Activated CD4-positive, alpha-beta T cell treated with anti-CD3 and anti-CD28 coated beads for 36 hours (primary cell): ENCODE measurements at regions not wholly inside any gene's neighbourhood (a gene's known extent, or its start where the extent isn't known, plus 50 kb on each side); places are given as distances from the start of the nearest gene placed in this dataset.

Experiments used
- ATAC-seq: fragments of 200-7000 bp; cut with Tn5 transposase; one replicate; pipeline ENCODE4 v1.10.0; 2021; ENCODE audit warnings: mild to moderate bottlenecking, moderate library complexity
- CTCF ChIA-PET: fragments of 350-600 bp; sonication (Branson Sonifier 250); formaldehyde crosslinking; loops from one replicate; lab custom pipeline; 2021; ENCODE audit warnings: antibody characterized with exemption; lab: Charles Lee
- POLR2A ChIA-PET: fragments of 350-600 bp; sonication (Branson Sonifier 250); formaldehyde crosslinking; loops from one replicate; lab custom pipeline; 2021; ENCODE audit warnings: antibody characterized with exemption, inconsistent platforms; lab: Charles Lee
- DNase-seq: peaks from one replicate; pipeline ENCODE4 v3.0.0-alpha.2; 2020
- H3K27ac Mint-ChIP-seq: one replicate; pipeline ENCODE4 v1.8.0; 2021; ENCODE audit warnings: mixed read lengths
- H3K27me3 Mint-ChIP-seq: one replicate; pipeline ENCODE4 v1.8.0; 2021; ENCODE audit warnings: mixed read lengths
- H3K36me3 Mint-ChIP-seq: one replicate; pipeline ENCODE4 v1.8.0; 2021; ENCODE audit warnings: low read depth, mixed read lengths
- H3K4me1 Mint-ChIP-seq: one replicate; pipeline ENCODE4 v1.8.0; 2021; ENCODE audit warnings: mixed read lengths
- H3K4me3 Mint-ChIP-seq: one replicate; pipeline ENCODE4 v1.8.0; 2021; ENCODE audit warnings: mild to moderate bottlenecking, moderate library complexity, mixed read lengths
- H3K9me3 Mint-ChIP-seq: one replicate; pipeline ENCODE4 v1.8.0; 2021; ENCODE audit warnings: low read depth, mixed read lengths
- intact Hi-C, 2 experiments: fragments of 100-400 bp; cut with DNase I in 1 of 2; cut with micrococcal nuclease in 1 of 2; formaldehyde crosslinking; loops; one replicate each; pipeline versions ENCODE4 v1.14.2 to v1.15.1; 2022 to 2024; cut with DNase I, micrococcal nuclease

DNA sequence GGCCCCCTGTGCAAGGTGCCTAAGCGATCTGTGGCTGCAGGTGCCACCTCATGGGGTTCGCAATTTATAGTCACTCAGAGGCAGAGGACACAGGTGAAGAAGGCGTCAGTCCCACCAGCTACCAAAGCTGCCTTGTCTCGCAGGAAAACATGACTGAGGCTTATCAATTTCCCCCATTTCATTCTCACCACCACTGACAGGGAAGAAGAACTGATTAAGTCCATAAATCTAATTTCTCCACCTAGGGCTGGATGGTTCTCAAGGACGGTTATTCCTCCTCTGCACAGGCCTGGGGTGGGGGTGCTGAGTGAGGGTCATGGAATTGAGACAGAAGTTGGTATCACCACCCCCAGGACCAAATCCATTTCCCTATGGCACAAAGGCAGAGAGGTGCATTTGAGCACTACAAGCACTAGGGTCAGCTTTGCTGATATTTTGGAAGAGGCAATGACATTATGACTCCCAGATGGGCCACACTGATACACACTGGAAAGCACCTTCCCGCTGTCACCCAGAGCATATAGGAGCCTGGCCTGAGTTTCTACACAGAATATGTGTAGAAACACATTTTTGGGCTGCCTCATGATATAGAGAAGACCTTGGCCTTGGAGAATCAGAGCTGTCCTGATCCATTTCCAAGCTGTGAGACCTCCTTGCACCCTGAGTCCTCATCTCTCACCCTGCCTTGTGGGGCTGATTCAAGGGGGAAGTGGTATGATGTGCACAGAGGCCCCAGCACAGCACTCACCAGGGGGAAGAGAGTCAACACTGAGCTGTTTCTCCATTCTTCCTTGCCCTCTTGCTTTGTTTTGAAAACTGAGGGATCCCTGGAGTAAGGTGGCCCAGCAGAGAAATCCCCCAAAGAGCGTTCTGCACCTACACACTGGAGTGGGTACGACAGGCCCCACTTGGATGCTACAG is 59.4 kb downstream of the PITPNM2 start:
- no peak overlapping the region for H3K4me3 Mint-ChIP-seq

DNA sequence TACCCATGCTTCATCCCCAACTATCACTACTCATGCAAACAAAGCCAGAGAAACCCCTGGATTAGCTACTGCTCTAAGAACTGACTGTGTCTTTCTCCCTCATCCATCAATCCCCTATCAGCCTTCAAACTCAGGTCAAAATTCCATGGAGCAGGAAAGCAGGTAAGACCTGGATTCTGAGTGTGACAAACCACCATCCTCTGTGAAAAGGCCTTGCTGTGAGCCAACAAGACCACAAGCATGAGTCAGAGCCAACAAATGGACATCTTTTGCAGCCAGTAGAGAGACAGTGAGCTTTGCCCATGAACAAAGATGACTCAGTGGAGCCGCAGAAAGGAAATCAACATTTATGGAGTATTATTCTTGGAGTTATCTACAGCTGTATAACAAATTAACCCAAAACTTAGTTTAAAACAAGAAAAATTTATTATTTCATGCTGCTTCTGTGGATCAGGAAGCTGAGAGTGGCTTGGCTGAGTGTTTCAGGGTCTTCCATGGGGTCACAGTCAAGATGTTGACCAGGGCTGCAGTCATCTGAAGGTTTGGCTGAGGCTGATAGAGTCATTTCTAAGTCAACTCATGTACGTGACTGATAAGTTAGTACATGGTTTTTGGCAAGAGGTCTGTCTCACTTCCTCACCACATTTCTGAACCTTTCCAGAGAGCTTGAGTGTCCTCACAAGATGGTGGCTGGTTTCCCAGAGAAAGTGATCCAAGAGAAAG is 61.1 kb downstream of the PITPNM2 start:
- intact Hi-C loops: no loop called here
- CTCF ChIA-PET: interaction anchor here (0.6 to 1.1 kb wide), 4 partner anchors 13 to 253 kb away, joined by 3 read pairs; no protein-coding TSS in a partner anchor
- DNase-seq (no peak), ATAC-seq (peak; percentile 66)
- no peaks in the 10 kb centered on the region for H3K27me3 Mint-ChIP-seq
- H3K4me1 Mint-ChIP-seq: peaks cover 17% of the 10 kb centered on the region
- no peak overlapping the region for H3K27ac Mint-ChIP-seq
- no peaks in the 10 kb centered on the region for H3K36me3 Mint-ChIP-seq
- POLR2A ChIA-PET: interaction anchor here (0.5 kb wide), 1 partner anchor 354 kb away, joined by 9 read pairs; no protein-coding TSS in a partner anchor
- no peak overlapping the region for H3K4me3 Mint-ChIP-seq
- H3K9me3 Mint-ChIP-seq: no peaks in the 10 kb centered on the region

More for the DNA sequence above, 59.4 kb downstream of the PITPNM2 start:
- POLR2A ChIA-PET: no interaction called here
- H3K36me3 Mint-ChIP-seq: no peaks in the 10 kb centered on the region
- ATAC-seq: no peak
- H3K27me3 Mint-ChIP-seq: no peaks in the 10 kb centered on the region
- no peak for DNase-seq
- peaks cover 17% of the 10 kb centered on the region for H3K4me1 Mint-ChIP-seq
- H3K27ac Mint-ChIP-seq: no peak overlapping the region
- intact Hi-C loops: no loop called here
- CTCF ChIA-PET: no interaction called here
- H3K9me3 Mint-ChIP-seq: no peaks in the 10 kb centered on the region

DNA sequence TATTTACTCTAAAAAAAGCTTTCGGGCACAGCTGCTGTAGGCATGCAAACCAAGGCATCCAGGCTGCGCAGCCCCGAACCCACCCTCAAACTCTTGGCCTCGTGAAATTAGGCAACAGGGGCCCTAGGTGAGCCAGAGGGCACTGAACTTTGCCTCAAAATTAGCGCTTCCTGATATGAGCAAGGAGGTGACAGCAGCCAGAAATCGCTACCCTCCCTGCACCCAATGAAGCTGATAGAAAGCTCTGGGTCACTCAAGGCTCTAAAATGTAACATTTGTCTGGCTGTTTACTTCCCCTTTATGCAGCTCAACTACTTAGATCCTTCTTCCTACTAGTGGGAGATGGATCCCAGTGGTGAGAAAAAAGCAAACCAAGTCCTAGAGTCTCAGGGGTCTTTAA is 61.8 kb downstream of the PITPNM2 start:
- ChIA-PET POLR2A (interaction anchor here (0.5 kb wide), 1 partner anchor 355 kb away, joined by 9 read pairs; no protein-coding TSS in a partner anchor), CTCF (interaction anchor here (0.6 to 1.3 kb wide), 4 partner anchors 13 to 268 kb away, joined by 3 to 5 read pairs (median 3); no protein-coding TSS in a partner anchor)
- no peaks in the 10 kb centered on the region for H3K36me3 Mint-ChIP-seq
- no peaks in the 10 kb centered on the region for H3K27me3 Mint-ChIP-seq
- H3K4me3 Mint-ChIP-seq: no peak overlapping the region
- no peaks in the 10 kb centered on the region for H3K9me3 Mint-ChIP-seq
- intact Hi-C loops: no loop called here
- no peak for DNase-seq
- H3K27ac Mint-ChIP-seq: no peak overlapping the region
- peaks cover 17% of the 10 kb centered on the region for H3K4me1 Mint-ChIP-seq
- ATAC-seq: no peak

DNA sequence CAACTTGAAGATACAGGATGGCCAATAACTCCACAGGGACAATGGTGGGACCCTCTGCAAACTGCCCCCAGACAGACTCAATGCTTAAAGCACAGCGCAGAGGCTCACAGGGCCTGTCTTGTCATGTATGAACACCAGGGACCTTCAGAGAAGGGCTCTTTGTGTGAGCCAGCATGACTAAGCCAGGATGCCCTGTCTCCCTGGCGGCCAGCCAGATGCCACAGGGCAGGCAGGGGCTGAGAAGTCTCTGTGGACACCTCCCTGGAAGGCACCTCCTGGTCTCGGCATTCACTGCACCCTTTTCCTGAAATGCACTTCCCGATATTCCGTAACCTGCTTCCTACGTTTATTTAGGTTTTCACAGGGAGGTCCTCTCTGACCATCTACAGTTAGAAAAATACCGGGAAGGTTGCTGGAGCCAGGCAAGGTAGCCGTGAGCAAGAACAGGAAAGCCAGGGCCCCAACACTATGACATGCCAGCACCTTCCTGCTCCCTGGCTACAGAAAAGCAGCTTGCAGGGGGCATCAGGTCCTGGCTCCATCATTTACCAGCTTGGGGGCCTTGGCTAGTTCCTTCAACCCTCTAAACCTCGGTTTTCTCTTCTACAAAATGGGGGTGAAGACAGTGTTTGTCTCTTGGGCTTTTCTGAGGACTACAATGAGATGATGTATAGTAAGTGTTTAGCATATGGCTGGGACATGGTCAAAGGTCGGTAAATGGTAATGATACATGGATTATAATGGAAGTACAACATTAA is 65.0 kb downstream of the PITPNM2 start:
- H3K4me3 Mint-ChIP-seq: no peak overlapping the region
- DNase-seq (peak; percentile 60), ATAC-seq (peak; percentile 69)
- no peaks in the 10 kb centered on the region for H3K27me3 Mint-ChIP-seq
- CTCF ChIA-PET: interaction anchor here (1.0 kb wide), 1 partner anchor 16 kb away, joined by 3 read pairs; no protein-coding TSS in a partner anchor
- POLR2A ChIA-PET: no interaction called here
- no peak overlapping the region for H3K27ac Mint-ChIP-seq
- H3K4me1 Mint-ChIP-seq: peaks cover 15% of the 10 kb centered on the region
- no peaks in the 10 kb centered on the region for H3K9me3 Mint-ChIP-seq
- intact Hi-C loops: no loop called here
- H3K36me3 Mint-ChIP-seq: no peaks in the 10 kb centered on the region

DNA sequence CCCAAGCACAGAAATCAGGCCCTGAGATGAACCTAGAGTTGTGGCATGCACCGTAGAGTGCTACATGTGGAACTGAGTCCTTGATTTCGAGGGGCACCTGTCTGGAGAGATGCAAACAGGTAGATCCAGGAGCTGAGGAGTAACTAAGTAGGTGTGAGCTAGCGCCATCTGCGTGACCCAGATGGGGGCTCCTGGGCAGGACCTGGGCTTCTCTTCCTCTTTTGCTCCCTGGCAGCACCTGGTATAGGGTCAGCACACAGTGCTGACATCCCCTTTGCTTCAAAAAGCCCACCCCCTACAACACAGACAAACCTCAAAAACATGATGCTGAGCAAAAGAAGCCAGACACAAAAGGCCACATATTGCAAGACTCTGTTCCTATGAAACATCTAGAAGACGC is 65.8 kb downstream of the PITPNM2 start:
- CTCF ChIA-PET: interaction anchor here (0.6 kb wide), 1 partner anchor 47 kb away, joined by 3 read pairs; no protein-coding TSS in a partner anchor
- no peaks in the 10 kb centered on the region for H3K9me3 Mint-ChIP-seq
- no peak overlapping the region for H3K4me3 Mint-ChIP-seq
- H3K4me1 Mint-ChIP-seq: peaks cover 15% of the 10 kb centered on the region
- DNase-seq (no peak), ATAC-seq (no peak)
- no peak overlapping the region for H3K27ac Mint-ChIP-seq
- intact Hi-C loops: no loop called here
- no peaks in the 10 kb centered on the region for H3K27me3 Mint-ChIP-seq
- POLR2A ChIA-PET: no interaction called here
- H3K36me3 Mint-ChIP-seq: no peaks in the 10 kb centered on the region

DNA sequence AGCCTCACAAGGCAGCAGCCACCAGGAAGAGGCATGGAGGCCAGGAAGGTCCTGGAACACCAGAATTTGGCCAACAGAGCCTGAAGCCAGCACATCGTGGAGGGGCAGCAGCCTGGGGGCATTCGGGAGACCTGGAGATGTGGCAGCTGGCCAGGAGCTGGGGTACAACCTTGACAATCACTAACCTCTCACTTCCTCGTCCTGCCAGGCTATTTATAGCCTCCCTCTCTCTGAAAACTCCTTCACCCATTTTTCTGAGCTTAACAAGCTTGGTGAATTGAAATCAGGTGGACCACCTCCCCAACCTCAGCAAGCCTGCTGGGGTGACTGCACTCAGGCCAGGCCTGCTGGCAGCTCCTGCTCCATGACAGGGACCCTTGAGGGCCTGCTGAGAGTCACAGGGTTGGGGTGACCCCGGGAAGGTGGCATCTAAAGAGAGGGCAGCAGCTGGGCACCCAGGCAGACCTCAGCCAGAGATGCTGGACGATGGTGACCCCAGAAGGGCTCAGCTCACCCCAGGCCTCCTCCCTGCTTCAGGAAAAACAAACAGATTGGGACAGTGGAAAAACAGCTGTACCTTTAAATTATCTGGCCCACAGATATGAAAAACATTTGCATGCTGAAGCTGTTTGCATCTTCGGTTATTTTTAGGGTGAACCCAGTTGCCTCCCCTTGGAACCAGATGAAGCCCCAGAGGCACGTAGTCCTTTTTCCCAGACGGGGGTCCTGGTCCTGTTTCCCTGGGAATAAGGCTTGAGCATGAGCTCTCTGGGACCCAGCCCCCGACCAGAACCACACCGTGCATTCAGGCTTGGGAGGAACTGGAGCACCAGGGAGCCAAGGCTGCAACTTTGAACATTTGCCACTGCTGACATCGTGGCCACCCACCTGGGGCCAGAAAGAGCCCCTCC is 67.0 kb downstream of the PITPNM2 start:
- H3K9me3 Mint-ChIP-seq: no peaks in the 10 kb centered on the region
- no peak overlapping the region for H3K27ac Mint-ChIP-seq
- H3K27me3 Mint-ChIP-seq: no peaks in the 10 kb centered on the region
- no peaks in the 10 kb centered on the region for H3K36me3 Mint-ChIP-seq
- H3K4me3 Mint-ChIP-seq: no peak overlapping the region
- intact Hi-C loops: no loop called here
- H3K4me1 Mint-ChIP-seq: peaks cover 6% of the 10 kb centered on the region
- DNase-seq (no peak), ATAC-seq (no peak)
- POLR2A ChIA-PET: no interaction called here
- CTCF ChIA-PET: no interaction called here

DNA sequence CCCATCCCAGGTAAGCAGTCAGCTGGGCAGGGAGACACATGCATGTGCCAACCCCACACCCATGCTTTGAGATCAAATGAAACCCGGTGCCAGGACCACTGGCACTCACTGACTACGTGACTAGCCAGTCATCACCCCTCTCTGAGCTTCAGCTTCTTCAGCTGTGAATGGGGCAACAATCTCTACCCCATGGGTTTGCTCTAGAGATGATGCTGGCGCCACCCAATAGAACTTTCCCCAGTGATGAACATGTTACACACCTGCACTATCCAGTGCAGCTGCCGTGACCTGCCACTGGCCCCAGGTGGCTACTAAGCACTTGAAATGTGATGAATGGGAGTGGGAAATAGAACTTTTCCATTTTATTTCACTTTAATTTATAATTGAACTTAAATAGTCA is 70.3 kb downstream of the PITPNM2 start:
- CTCF ChIA-PET: no interaction called here
- Mint-ChIP-seq H3K4me1 (peaks cover 24% of the 10 kb centered on the region), H3K4me3 (no peak overlapping the region), H3K36me3 (no peaks in the 10 kb centered on the region), H3K27me3 (no peaks in the 10 kb centered on the region), H3K27ac (no peak overlapping the region), H3K9me3 (no peaks in the 10 kb centered on the region)
- intact Hi-C loops: no loop called here
- ATAC-seq (no peak), DNase-seq (no peak)
- POLR2A ChIA-PET: no interaction called here

DNA sequence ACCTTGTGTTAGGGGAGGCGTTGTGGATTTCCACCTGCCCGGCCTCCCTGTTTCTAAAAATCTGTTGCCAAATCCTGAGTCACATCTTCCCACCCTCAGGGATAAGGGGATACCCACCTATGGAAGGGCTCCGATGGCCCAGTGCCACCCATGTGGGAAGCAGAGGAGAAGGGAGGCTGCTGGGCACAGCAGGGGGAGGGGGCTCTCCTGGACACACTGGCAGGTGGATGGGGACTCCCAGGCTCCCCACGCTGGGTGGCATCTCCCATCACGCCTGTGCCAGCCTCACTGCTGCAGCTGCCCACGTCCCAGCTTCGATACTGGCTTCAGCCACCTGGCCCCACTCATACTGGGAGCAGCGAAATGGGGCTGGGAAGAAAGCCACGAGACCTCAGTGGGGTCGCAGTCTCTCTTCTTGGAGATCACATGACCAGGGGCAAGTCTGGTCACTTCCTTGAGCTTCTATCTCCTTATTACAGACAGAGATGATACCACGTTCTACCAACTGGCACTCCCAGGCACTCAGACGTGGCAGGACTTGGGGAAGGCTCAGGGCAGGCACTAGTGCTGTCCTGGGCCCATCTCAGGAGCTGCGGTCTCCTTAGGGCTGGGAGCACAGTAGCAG is 72.2 kb downstream of the PITPNM2 start:
- CTCF ChIA-PET: interaction anchor here (1.2 kb wide), 1 partner anchor 9 kb away, joined by 3 read pairs; no protein-coding TSS in a partner anchor
- intact Hi-C loops: loop anchor here (1.0 to 5.0 kb wide), 5 partner anchors 21 to 181 kb away; partner anchors contain the start of genes MPHOSPH9 (in 1 of the 2), MTRFR (in 1 of the 2), OGFOD2 (in 1 of the 2) and VPS37B (in 1 of the 2)
- no peaks in the 10 kb centered on the region for H3K27me3 Mint-ChIP-seq

DNA sequence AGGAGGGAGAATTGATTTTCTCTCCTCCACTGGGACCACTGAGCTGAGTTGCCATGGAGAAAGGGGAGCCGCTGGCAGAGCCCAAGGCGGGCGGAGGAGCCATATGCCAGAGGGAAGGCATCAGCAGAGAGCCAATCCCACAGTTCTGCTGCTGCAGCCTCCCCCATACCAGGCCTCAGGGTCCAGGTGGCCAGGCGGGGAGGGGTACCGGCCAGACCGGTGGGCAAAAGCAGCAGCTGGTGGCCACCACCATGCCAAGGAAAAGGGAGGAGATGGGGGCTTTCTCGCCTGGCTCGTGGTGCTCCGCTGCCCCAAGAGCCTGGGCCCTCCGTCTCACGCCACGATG is 72.8 kb downstream of the PITPNM2 start:
- Mint-ChIP-seq H3K4me3 (no peak overlapping the region), H3K27me3 (no peaks in the 10 kb centered on the region), H3K9me3 (no peaks in the 10 kb centered on the region), H3K4me1 (peaks cover 45% of the 10 kb centered on the region), H3K27ac (no peak overlapping the region), H3K36me3 (no peaks in the 10 kb centered on the region)
- ChIA-PET POLR2A (no interaction called here), CTCF (interaction anchor here (1.2 kb wide), 1 partner anchor 9 kb away, joined by 3 read pairs; no protein-coding TSS in a partner anchor)
- DNase-seq: no peak
- ATAC-seq: no peak
- intact Hi-C loops: loop anchor here (5.0 kb wide), 4 partner anchors 44 to 181 kb away; partner anchors contain the start of genes MPHOSPH9 (in 1 of the 2), MTRFR (in 1 of the 2), OGFOD2 (in 1 of the 2) and VPS37B (in 1 of the 2)

More for the DNA sequence above, 72.2 kb downstream of the PITPNM2 start:
- Mint-ChIP-seq H3K4me3 (no peak overlapping the region), H3K9me3 (no peaks in the 10 kb centered on the region), H3K36me3 (no peaks in the 10 kb centered on the region), H3K4me1 (peaks cover 39% of the 10 kb centered on the region), H3K27ac (no peak overlapping the region)
- ATAC-seq: no peak
- no peak for DNase-seq
- POLR2A ChIA-PET: interaction anchor here (0.6 kb wide), 1 partner anchor 392 kb away, joined by 3 read pairs; no protein-coding TSS in a partner anchor
